Eye (tissue), 1 donor: ENCODE measurements at regions not wholly inside any gene's neighbourhood (a gene's known extent, or its start where the extent isn't known, plus 50 kb on each side); places are given as distances from the start of the nearest gene placed in this dataset.
"Not testable (repeated sequence)": the region's sequence is repeated elsewhere in the genome, so short reads cannot be mapped to it uniquely, and the experiment has no call there.

Source experiments
- DNase-seq: peaks from one replicate; pipeline ENCODE4 v3.0.0-alpha.2; 2015

DNA sequence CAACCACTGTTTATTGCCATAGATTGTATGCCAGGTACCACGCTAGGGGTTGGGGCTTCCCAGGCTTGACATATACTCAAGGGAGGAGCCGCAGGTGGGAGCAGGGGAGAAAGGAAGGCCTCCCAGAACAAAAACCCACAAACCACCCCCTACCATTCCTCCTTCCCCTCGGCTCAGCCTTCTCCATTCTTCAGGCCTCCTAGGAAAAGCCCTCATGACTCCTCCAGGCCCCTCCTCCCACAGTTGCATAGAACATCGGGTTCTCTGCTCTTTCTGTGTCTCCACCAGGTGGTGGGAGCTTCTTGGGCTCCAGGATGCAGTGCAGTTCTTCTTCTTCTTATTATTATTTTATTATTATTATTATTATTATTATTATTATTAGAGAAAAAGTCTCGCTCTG, 80.3 kb downstream of the ZFP36L2 start:
- no peak for DNase-seq

DNA sequence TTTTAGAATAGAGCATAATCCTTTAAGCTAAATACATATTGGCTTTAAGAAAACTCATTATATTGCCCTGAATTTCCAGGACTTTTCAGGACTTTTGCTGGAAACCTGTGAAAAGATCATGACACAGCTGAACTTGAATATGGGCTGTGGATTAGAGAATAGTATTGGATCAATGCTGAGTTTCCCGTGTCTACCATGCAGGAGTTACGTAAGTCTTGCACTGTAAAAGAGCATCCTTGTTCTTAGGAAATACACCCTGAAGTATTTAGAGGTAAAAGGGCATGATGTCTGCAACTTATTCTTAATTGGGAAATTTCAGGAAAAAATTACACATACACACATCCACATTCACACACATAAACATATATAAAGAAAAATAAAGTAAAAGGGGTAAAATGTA, 82.1 kb downstream of the ZFP36L2 start:
- DNase-seq = no peak

DNA sequence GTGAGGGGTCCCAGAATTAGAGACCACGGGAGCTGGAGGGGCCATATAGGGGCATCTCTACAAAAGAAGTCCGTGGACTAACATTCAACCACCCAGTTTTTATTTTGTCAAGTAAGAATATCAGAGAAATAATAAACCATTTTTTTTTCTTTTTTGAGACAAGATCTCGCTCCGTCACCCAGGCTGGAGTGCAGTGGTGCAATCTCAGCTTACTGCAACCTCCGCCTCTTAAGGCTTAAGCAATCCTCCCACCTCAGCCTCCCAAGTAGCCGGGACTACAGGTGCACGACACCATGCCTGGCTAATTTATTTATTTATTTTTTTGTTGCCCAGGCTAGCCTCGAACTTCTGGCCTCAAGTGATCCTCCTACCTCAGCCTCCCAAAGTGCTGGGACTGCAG, 82.7 kb downstream of the ZFP36L2 start:
- no peak for DNase-seq

DNA sequence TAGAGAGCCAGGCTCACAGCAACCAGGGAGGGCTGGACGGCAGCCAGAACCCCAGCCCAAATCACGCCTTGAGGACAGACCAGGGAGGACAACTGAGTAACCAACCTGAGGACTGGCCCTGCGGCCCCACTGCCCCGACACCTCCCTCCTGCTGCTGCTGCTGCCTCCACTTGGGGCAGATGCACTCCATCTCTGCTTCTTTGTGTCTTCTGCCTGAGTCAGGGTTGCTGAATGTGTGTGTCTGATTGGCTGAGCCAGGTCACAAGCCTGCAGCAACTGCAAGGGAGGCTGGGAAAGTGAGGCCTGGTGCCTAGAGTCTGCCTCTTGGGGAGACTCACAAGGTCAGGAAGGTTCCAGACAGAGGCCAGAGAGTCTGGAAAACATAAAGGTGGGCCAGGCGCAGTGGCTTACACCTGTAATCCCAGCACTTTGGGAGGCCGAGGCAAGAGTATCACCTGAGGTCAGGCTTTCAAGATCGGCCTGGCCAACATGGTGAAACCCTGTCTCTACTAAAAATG, 83.4 kb downstream of the ZFP36L2 start:
- no peak for DNase-seq

DNA sequence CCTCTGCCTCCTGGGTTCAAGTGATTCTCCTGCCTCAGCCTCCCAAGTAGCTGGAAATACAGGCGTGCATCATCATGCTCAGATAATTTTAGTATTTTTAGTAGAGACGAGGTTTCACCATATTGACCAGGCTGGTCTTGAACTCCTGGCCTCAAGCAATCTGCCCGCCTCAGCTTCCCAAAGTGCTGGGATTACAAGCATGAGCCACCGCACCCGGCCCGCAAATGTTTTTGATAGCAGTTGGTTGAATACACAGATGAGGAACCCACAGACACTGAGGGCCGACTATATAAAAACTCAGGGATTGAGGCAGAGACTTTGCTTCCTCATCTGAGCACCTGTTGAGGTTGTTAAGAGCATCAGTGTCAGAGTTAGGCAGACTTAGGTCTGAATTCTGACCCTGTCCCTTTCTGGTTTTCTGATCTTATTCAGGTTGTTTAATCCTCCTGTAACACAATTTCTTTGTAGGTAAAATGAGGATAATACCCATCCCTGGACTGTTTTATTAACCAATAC, 84.7 kb downstream of the ZFP36L2 start:
- not testable (repeated sequence) for DNase-seq

DNA sequence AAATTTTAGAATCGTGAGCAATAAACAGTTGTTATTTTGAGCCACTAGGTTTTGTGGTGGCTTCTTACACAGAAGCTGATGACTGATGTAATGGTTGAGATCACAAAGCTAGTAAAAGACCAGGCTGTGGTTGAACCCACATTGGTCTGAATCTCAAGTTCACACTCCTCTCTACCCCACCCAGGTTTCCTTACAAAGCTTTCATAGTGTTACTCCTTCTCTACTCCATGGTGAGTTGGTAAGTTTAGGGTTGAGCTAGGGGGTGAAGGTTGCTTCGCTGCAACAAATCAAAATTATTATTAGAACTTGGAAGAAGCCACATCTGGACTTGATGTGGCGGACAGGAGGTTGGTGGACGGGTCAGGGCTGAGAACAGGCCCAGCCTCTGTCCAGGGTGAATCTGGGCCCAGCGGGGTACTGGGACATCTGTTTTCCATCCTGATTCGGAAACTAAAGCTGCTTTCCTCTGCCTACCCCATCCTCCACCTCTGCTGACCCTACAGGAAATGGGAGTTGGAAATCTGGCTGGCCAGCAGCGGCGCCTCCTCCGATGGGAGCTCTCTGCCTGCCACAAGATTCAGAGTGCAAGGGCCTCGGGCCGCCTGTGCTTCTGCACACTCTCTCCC, 86.3 kb downstream of the ZFP36L2 start:
- no peak for DNase-seq

DNA sequence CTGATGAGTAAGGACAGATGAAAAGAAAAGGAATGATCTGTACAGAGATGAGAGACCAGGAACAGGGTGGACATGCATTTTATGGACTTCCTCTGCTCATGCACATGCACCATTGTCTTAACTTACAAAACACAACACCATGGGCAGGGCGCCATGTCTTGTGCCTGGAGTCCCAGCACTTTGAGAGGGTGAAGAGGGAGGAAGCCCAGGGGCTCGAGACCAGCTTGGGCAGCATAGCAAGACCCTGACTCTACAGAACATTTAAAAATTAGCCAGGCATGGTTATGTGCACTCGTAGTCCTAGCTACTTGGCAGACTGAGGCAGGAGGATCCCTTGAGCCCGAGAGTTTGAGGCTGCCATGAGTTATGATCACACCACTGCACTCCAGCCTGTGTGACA, 86.9 kb downstream of the ZFP36L2 start:
- DNase-seq = no peak

DNA sequence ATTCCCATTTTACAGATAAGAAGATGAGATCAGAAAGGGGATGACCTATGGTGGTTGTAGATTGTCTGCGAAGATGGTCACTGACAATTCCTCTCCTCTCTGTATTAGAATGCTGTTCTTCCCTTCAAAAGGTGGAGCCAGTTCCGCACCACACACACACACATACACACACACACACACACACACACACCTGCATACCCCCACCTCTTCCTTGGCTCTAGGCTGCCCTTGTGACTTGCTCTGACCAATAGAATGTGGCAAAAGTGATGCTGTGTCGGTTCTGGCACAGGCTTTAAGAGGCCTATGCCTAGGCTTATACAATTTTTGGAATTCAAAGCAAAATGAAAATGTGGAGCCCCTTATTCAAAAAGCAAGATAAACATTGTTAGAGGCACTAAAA, 88.0 kb downstream of the ZFP36L2 start:
- DNase-seq = no peak

DNA sequence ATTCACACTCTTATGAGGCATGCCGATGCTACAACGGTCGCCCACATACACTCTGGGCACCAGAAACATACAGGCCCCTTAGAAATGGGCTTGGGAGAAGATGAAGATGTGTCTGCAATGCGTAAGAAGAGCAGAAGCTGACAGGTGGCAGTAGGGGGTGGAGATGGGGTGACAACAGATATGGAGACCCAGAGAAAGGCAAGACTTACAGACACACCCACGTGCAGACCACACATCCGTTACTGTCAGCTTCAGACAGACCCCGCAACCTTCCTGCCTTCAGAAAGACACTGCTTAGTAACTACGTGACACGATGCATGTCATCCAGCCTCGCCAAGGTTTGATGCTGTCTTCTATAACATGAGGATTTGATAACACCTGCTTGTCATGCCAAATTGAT, 89.5 kb downstream of the ZFP36L2 start:
- no peak for DNase-seq

DNA sequence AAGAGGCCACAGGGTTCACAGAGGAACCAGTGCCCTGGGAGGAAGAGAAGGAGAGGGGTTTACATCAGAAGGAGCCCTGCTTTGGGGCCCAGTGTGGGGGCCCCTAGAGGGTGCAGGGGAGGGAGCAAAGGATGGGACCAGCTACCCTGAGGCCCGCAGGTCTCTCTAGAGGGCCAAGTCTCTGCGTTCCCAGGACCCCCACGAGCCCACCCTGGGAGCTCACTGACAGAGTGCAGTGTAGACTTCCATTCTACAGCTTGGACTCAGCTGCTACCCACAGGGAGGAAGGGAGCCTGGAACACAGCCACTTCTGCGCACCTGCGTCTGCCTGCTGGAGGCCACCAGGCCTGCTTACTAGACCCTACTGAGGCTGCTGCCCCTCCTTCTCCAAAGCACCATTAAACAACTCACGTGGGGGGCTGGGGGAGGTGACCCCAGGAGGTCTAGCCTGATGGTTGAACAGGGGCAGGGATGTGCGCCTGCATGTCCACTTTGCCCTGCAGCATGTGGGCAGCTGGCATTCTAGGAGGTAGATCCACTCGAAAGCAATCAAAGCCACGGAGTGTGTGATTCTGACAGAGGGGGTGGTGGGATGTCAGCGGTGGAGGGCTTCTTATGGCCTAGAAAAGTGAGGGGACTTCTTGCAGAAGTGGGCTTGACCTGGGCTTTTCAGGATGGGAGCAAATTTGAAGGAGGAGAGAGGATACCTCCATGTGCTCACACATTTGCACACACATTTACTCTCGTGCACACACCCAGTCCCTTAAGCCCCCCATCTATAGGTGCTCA, 90.2 kb downstream of the ZFP36L2 start:
- peak; percentile 43 for DNase-seq

DNA sequence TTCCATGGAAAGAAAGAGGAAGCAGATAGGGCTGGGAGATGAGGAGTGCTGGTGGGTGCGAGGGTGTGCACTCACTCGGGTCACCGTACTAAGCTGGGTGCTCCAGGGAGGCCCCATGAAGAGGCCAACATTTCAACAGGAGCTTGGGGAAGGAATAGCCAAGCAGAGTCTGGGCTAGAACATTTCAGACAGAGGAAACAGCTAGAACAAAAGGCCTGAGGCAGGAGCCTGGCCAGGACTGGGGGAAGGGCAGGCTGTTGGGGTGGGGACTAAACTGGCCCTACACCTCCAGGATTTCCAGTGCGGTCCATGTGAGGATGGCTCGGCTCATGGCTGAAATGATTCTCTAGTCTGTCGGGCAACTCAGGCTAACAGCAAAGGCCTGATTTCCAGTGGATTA, 90.8 kb downstream of the ZFP36L2 start:
- no peak for DNase-seq

DNA sequence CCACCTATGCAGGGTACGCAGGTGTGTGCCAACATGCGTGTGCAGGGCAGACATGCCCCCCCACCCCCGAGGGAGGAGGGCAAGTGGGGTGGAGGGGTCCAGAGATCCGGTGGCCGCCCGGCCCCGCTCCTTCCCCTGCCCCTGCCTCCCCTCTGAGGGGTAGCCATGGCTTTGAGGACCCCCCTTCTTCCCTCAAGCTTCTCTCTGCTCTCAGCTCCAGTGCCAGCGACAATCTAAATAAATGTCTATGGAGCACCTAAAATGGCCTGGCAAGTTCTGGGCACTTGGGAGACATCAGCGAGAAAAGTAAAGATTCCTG, 91.9 kb downstream of the ZFP36L2 start:
- no peak for DNase-seq

DNA sequence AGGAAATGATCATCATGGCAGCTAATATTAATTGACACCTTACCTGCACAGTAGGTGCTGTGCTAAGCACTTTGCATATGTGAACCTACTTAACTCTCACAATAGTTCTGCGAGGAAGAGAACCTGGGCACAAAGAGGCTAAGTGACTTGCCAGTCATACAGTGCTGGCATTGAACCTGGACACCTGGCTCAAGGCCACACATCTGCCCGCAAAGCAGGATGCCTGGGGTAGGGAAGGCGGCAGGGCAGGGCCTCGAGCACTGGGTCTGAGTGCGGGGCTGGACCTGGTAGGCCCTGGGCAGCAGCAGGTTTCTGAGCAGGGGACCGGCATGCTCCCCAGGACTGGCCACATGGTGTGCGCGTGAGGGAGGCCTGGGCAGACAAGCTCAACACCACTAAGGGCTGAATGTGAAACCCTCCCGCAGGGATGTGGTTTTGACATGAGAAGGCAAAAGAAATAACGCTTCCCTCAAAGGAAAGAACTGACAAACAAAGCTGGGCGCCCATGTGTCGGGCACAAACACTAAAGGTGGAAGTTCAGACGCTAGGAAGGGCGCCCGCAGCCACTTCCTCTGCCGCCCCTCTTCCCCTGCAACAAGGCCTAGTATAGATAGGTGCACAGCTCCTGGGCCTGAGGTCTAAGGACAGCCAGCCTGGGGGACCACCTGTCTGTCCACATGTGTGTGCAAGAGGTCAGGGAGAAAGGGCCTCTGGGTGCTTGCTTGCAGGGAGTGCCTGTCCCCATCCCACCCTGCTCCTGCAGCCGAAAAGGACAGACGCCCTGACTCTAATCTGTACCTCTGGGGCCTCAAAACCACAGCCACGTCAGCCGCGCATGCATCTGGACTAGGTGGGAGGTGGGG, 92.5 kb downstream of the ZFP36L2 start:
- DNase-seq = no peak

DNA sequence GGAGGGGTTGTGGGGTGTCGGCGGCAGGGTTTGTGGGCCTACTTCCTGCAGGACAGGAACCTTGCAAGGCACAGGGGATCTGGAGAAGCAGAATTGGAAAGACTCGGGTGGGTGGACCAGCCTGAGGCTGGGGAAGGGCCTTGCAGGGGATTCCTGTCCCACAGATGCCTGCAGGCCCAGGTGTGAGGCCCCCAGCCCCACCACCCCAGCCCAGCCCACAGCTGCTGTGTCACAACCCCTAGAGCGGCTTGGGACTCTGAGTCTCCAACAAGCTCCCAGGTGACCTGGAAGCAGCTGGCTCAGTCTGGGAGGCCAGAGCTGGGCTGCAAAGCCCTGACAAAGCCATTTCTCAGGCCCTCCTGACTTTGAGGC, 93.1 kb downstream of the ZFP36L2 start:
- DNase-seq = no peak

DNA sequence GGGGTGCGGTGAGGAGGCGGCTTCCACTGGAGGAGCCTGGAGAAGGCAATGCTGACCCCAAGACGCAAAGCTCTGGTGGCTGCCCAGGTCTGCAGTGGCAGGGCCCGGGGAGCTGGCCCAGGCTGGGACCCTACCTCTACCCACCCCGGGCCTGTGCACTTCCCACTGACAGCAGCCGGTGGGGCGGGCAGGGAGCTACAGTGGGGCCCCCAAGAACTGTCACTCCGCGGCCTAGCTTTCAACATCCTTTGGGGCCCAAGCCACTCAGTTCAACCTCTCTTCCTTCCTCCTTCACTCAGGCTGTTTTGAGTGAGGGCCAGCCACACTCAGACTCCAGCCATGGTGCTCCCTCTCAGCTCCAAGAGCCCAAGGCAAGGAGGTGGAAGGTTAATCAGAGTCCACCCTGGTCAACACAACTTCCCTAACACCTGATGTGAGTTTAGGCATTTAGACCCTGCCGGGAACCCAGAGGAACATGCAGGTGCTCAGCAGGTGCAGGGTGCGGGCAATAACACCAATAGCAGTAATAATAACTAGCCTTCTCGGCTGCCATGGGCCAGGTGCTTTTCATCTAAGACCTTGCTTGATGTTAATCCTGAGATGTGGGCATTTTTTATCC, 93.6 kb downstream of the ZFP36L2 start:
- no peak for DNase-seq

DNA sequence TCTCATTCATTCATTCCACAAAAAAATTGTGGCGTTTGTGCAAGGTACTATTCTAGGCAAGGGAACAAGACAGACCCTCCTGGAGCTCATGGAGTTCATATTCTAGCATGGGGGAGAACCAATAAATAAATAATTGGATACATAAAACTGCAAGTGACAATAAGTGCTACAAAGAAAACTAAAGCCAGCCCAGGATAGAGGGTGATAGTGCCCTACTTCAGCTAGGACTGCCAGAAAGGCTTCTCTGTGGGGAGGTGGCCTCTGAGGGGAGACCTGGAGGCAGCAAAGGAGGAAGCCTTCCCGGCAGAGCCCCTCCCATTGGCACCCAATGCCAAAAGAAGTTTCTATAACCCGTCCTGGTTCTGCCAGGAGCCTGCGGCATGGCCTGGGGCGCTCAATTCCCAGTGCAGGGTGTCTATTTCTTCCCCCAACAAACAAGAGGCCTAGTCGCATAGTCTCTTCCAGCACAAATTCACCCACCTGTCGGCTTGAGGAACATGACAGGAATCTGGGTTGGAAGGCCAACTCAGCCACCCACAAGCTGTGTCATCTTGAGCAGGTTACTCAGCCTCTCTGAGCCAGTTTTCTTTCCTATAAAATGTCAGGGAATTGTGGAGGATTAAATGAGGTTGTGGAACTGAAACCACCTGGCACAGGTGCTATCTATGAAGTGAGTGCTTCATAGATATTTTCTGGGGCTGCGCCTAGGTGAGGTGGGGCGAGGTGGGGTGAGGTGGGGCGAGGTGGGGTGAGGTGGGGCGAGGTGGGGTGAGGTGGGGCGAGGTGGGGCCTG, 94.3 kb downstream of the ZFP36L2 start:
- no peak for DNase-seq

DNA sequence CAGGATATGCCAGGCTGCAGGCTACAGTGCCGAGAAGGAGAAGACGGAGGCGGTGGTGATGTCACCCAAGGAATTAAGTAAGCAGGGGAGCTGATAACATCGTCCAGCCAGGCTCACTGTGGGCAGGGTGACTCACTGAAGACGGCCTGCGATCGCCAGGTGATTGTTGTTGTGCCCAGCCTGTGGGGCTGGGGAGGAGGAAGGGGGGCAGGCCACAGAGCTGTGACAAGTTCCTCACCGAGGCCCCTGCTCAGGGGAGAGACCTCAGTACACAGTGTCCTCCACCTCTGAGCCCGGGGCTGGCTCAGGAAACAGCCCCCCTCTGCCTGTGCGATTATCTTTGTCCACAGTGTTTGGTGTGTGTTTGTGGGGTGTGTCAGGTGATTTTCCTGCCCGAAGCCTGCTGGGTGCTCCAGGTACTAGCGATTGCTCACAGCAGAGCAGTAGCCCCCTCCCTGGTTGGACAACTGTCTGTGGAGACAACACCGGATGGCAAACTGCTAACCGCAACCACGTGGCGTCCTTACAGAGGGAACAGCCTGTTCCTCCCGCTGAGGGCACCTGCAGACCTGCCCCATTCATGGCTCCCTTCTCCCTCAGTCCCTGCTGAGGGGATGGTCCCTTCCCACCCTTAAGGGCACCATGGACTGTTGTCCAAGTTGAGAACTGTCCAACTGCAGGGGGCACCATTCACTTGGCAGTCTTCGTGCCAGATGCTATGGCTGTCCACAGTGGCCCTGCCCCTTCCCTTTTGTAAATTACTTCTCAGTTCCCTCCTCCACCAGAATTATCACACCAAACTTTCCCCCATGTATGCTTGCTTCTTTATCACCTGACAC, 95.1 kb downstream of the ZFP36L2 start:
- no peak for DNase-seq

DNA sequence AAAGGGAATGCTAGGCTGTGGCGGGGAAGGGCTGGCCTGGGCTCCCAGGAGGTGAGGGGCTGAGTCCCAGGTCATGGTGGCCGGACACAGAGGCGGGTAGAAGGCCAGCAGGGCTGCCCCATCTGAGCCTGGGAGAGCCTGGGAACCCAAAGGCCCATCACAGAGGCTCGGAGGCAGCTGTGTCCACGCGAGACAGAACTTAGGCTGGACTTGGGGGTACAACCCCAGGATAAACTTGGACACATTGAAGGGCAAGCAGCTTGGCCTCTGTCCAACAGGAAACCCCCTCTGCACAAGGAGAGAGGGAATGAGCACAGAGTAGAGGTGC, 95.9 kb downstream of the ZFP36L2 start:
- DNase-seq = no peak

DNA sequence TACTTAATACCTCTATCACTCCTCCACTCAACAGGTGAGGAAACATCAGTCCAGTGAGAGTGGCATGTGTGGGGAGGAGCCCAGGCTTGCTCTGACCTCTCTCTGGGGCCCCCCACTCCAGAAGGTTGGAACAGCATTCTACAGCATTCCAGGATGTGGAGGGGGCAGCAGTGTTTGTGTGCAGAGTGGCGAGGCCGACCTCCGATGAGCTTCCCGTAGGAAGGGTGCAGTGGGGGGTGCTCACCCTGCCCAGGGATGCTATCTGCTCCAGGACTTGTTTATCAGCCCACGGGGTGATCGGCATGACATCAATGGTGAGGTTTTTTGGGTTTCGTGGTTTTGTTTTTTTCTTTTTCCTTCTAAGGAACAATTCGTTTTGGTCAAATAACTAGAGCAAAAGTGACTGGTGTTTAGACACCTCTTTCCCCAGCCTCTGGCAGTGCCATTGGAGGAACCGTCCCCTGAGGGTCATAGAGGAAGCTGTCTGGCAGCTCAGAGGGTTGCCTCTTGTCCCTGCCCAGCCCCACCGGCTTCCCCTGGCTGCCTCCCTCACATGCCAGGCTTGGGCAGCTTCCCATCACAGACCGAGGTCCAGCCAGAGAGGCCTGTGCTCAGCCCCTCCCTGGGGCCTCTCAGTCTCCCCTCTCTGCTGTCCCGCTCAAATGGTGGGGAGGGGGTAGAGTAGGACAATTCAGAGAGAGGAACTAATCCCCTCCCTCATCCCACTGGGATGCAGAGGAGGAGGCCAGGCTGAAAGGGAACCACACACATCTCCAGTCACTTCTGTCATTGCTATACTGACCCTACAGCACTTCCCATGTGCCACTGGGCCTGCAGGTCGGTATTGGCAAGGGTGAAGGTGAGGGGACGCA, 96.5 kb downstream of the ZFP36L2 start:
- DNase-seq = no peak

DNA sequence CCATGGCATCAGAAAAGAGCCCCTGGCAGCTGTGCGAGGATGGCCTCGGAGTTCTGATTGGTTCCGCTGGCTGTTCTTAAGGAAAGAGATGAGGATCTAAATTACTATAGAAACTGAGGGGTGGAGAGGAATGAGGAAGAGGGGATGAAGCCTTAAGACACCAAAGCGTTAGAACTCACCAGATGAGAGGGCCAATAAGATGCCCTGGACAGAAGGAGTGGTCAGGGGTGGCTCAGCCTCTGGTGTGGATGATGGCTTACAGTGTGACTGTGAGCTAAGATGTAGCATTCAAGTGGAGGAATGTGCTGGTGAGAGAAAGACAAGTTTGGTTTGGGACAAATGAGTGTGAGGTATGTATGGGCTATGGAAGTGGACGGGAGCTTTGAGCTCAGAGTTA, 97.8 kb downstream of the ZFP36L2 start:
- no peak for DNase-seq
